Mesothelial cell of epicardium (in vitro differentiated cells): ENCODE measurements at regions not wholly inside any gene's neighbourhood (a gene's known extent, or its start where the extent isn't known, plus 50 kb on each side); places are given as distances from the start of the nearest gene placed in this dataset.

Experiments
- DNase-seq, 2 experiments: peaks; one replicate each; pipeline ENCODE4 v3.0.0; 2021; ENCODE audit warnings: low spot score in 2 of 2; ENCODE audit not compliant: unreplicated experiment in 2 of 2
- H3K27ac Mint-ChIP-seq: 2 replicates; pipeline ENCODE4 v1.8.0; 2021; ENCODE audit warnings: mixed read lengths
- H3K27me3 Mint-ChIP-seq: 2 replicates; pipeline ENCODE4 v1.8.0; 2021; ENCODE audit warnings: low read depth, mixed read lengths
- H3K36me3 Mint-ChIP-seq: 2 replicates; pipeline ENCODE4 v1.8.0; 2021; ENCODE audit warnings: mixed read lengths
- H3K4me1 Mint-ChIP-seq: 2 replicates; pipeline ENCODE4 v1.8.0; 2021; ENCODE audit warnings: mixed read lengths
- H3K4me3 Mint-ChIP-seq: 2 replicates; pipeline ENCODE4 v1.8.0; 2021; ENCODE audit warnings: mild to moderate bottlenecking, moderate library complexity, mixed read lengths
- H3K9me3 Mint-ChIP-seq: 2 replicates; pipeline ENCODE4 v1.8.0; 2021; ENCODE audit warnings: mixed read lengths
- TF ChIP-seq, protein P1 (sequence below): fragments of 200-600 bp; sonication (generic); IDR thresholded peaks from one replicate; pipeline ENCODE4 v1.5.0; 2021; ENCODE audit warnings: antibody characterized with exemption; ENCODE audit not compliant: unreplicated experiment

DNA sequence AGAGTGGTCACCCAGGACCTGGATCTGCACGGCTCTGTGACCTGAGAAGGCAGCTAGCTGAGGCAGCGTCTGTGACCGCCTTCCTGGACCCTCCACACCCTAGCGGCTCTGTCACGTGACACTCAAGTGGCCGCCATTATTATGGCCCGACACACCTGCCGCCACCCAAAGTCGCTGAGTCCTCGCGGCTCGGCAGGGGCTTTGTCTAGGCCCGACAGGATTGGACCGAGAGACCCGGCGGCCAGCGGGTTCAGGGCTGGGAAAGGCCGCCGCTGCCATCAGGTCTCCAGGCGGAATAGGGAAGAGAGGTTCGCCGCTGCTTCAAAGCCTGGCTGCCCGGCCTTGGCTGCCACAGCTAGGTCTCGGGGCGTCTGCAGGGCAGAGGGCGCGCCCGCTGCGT is 1162.5 kb upstream of the LRRTM1 start:
- Mint-ChIP-seq H3K4me3 (no peak overlapping the region), H3K27ac (no peak overlapping the region), H3K4me1 (no peaks in the 10 kb centered on the region), H3K9me3 (peaks cover 8% of the 10 kb centered on the region), H3K36me3 (no peaks in the 10 kb centered on the region), H3K27me3 (no peaks in the 10 kb centered on the region)
- TF ChIP-seq, protein P1, sequence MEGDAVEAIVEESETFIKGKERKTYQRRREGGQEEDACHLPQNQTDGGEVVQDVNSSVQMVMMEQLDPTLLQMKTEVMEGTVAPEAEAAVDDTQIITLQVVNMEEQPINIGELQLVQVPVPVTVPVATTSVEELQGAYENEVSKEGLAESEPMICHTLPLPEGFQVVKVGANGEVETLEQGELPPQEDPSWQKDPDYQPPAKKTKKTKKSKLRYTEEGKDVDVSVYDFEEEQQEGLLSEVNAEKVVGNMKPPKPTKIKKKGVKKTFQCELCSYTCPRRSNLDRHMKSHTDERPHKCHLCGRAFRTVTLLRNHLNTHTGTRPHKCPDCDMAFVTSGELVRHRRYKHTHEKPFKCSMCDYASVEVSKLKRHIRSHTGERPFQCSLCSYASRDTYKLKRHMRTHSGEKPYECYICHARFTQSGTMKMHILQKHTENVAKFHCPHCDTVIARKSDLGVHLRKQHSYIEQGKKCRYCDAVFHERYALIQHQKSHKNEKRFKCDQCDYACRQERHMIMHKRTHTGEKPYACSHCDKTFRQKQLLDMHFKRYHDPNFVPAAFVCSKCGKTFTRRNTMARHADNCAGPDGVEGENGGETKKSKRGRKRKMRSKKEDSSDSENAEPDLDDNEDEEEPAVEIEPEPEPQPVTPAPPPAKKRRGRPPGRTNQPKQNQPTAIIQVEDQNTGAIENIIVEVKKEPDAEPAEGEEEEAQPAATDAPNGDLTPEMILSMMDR: no peak
- peak in 1 of 2 experiments; percentile 19 for DNase-seq

DNA sequence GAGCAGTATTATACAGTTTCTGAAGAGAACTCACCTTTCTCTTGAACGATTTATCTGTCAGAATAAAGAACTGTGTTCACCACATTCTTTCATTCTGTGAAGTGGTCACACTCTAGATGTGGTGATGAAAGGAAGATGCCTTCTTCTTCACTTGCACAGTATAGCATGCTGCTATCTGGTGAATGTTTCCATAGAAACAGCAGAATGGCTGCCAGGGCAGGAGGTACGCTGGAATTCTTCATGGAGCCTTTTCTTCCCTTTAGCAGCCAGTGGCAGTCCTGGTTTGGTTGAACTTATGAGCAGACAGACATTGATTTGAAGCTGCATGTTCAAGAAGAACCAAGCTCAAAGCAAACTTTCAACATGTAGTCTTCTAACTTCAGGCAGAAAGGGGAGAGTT is 1157.9 kb upstream of the LRRTM1 start:
- H3K9me3 Mint-ChIP-seq: peaks cover 8% of the 10 kb centered on the region
- TF ChIP-seq, protein P1: no peak
- no peaks in the 10 kb centered on the region for H3K36me3 Mint-ChIP-seq
- no peak overlapping the region for H3K27ac Mint-ChIP-seq
- no peaks in the 10 kb centered on the region for H3K4me1 Mint-ChIP-seq
- no peaks in the 10 kb centered on the region for H3K27me3 Mint-ChIP-seq
- no peak overlapping the region for H3K4me3 Mint-ChIP-seq
- no peak for DNase-seq

DNA sequence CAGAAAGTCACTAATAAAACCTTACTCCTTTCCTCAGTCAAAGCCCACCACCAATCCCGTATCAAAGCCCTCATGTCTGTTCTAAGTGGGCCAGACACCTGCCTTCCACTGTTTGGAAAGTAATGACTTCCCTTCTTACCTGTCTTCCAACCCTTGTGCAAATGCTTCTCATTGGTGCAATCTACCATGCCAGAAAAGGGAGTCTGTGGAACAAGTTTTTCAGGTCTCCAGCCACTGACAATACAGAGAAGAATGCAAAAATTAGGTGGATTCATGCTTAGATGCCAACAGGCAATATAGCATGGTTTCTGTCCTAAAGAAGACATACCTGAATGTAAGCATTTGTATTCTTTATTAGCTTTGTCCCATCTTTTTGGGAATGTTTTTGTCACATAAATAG is 1140.6 kb upstream of the LRRTM1 start:
- no peak overlapping the region for H3K27ac Mint-ChIP-seq
- peaks cover 5% of the 10 kb centered on the region for H3K27me3 Mint-ChIP-seq
- no peaks in the 10 kb centered on the region for H3K4me1 Mint-ChIP-seq
- H3K9me3 Mint-ChIP-seq: no peaks in the 10 kb centered on the region
- DNase-seq: no peak
- H3K36me3 Mint-ChIP-seq: no peaks in the 10 kb centered on the region
- TF ChIP-seq, protein P1: no peak
- no peak overlapping the region for H3K4me3 Mint-ChIP-seq

DNA sequence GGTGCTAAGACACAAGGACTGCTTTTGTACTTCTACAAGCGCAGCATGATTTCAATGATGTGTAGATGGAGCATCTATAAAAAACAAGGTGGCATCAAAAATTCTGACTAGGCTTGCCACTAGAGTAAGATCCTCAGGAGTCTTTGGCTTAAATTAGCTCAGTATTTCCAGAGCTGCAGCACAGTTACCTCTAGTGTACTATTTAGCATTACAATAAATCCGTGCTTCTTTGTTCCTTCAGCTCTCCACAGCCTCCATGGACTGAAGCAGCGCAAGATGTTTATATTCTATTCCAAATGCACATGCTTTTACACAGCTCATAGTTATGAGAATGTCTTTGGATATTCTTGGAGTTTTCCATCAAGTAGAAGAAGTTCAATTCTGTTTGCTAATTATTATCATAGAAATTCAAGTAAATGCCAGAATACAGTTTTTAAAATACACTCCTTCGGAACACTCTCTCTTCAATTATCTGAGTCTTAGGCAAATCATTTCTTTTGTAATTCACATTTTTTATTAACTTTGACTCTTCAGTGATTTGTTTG is 1133.0 kb upstream of the LRRTM1 start:
- Mint-ChIP-seq H3K27me3 (peaks cover 2% of the 10 kb centered on the region), H3K36me3 (no peaks in the 10 kb centered on the region), H3K4me3 (no peak overlapping the region), H3K9me3 (peaks cover 3% of the 10 kb centered on the region), H3K27ac (no peak overlapping the region), H3K4me1 (peaks cover 5% of the 10 kb centered on the region)
- TF ChIP-seq, protein P1: no peak
- no peak for DNase-seq

DNA sequence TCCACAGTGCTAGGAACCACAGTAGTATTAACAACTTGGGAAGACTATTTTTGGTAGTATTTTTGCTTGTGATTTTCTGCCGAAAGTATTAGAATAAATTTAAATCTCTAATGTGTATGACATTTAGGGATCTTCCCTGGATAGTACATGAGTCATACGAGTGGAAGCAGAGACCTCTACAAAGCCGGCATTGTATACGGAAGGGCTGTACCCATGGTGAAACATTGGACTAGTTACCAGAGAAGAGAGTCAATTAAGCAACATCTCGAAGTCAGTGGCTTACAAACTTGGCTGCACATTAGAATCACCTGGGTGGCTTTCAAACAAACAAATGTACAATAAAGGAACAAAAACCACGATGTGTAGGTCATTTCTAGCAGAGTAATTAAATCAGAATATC is 1131.7 kb upstream of the LRRTM1 start:
- Mint-ChIP-seq H3K27me3 (peaks cover 2% of the 10 kb centered on the region), H3K4me1 (peaks cover 5% of the 10 kb centered on the region), H3K27ac (no peak overlapping the region), H3K36me3 (no peaks in the 10 kb centered on the region), H3K9me3 (peaks cover 3% of the 10 kb centered on the region), H3K4me3 (no peak overlapping the region)
- TF ChIP-seq, protein P1: no peak
- no peak for DNase-seq

DNA sequence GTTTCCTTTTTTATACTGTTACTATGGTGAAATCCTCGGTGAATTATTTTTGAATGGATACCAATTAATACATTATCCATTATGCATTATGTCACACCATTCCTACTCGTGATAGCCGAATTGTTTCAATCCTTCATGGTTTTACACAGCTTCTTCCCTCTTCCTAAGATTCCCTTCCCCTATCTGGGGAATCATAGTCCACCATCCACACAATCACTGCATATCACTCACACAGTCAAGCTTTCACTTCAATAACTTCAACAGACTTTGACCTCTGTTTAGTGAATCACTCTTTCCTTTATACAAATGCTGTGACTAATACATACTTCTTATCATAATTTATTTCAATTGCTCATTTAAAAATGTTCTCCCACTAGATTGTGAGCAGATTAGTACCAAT is 1108.1 kb upstream of the LRRTM1 start:
- no peaks in the 10 kb centered on the region for H3K4me1 Mint-ChIP-seq
- TF ChIP-seq, protein P1: no peak
- no peaks in the 10 kb centered on the region for H3K9me3 Mint-ChIP-seq
- DNase-seq: no peak
- no peak overlapping the region for H3K4me3 Mint-ChIP-seq
- no peaks in the 10 kb centered on the region for H3K27me3 Mint-ChIP-seq
- H3K36me3 Mint-ChIP-seq: no peaks in the 10 kb centered on the region
- H3K27ac Mint-ChIP-seq: no peak overlapping the region
